ENCODE measurements at regions not wholly inside any gene's neighbourhood (a gene's known extent, or its start where the extent isn't known, plus 50 kb on each side); places are given as distances from the start of the nearest gene placed in this dataset.

GRCh38 chr4:84220990-84221389 is 278.1 kb downstream of the NKX6-1 start:
- TF ChIP-seq CTCF (IDR thresholded peaks at IDR 0.05) (no peak), POLR2AphosphoS5 (IDR thresholded peaks at IDR 0.05; ENCODE audit: low read depth, low read length) (no peak)
